ENCODE measurements at regions not wholly inside any gene's neighbourhood (a gene's known extent, or its start where the extent isn't known, plus 50 kb on each side); places are given as distances from the start of the nearest gene placed in this dataset.

DNA sequence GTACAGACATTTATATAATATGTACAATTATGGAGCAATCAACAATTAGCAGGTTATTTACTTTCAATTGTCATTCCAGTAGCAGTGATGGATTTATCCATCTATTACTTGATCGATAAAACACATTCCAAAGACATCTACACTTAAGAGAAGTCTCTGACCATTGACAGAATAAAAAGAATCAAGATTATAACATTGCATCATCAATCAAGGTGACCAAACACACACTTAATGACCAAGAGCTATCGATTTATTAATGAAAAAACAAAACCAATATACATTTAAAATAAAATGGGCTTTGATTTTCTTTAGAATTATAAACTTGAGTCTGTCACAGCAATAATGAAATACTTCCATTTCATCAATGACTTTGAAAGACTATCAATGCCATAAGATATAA is 170.2 kb upstream of the CDKN3 start:
- H3K4me1 ChIP-seq (ENCODE audit: control insufficient read depth, insufficient read depth, low read length), result no peaks in the 10 kb centered on the region

More for the DNA sequence above, 170.2 kb upstream of the CDKN3 start:
- Histone ChIP-seq H2BK120ac (ENCODE audit: low read depth, low read length) (no peak overlapping the region), H4K5ac (ENCODE audit: low read depth, low read length) (no peak overlapping the region), H3K79me1 (ENCODE audit: low read depth in 1 of 2, low read length in 2 of 2) (no peaks in the 10 kb centered on the region), H3K56ac (ENCODE audit: extremely low read depth, insufficient read depth, low read length) (no peak overlapping the region), H3K9me3 (ENCODE audit: control insufficient read depth, insufficient read depth, low read length) (no peaks in the 10 kb centered on the region), H3K9me1 (ENCODE audit: insufficient read depth, low read length) (no peaks in the 10 kb centered on the region), H3K4me3 (ENCODE audit: insufficient read depth, low read depth, low read length) (no peak overlapping the region), H4K20me1 (ENCODE audit: insufficient read depth, low read length) (no peaks in the 10 kb centered on the region), H2BK5ac (ENCODE audit: low read depth, low read length, poor library complexity, severe bottlenecking) (no peak overlapping the region), H4K91ac (ENCODE audit: insufficient read depth, low read depth, low read length) (no peak overlapping the region), H2AFZ (replicated peaks; ENCODE audit: low read length, poor library complexity) (no peak overlapping the region), H4K8ac (ENCODE audit: low read depth in 2 of 2, low read length in 2 of 2) (no peak overlapping the region), H3K18ac (ENCODE audit: low read depth, low read length) (no peak overlapping the region), H3K27ac (ENCODE audit: insufficient read depth, low read length) (no peak overlapping the region), H3K23ac (ENCODE audit: low read depth, low read length) (no peak overlapping the region), H3K14ac (replicated peaks; ENCODE audit: low read depth, low read length) (no peak overlapping the region), H3K36me3 (ENCODE audit: control insufficient read depth, insufficient read depth, low read length) (no peaks in the 10 kb centered on the region), H3K27me3 (ENCODE audit: control insufficient read depth, insufficient read depth, low read length) (peaks cover 17% of the 10 kb centered on the region), H2AK5ac (ENCODE audit: low read depth, low read length) (no peak overlapping the region), H2BK15ac (ENCODE audit: low read depth, low read length) (no peak overlapping the region), H3K4ac (ENCODE audit: low read depth, low read length) (no peak overlapping the region), H3K4me2 (ENCODE audit: low read depth, low read length) (no peak overlapping the region), H3K9ac (ENCODE audit: low read depth, low read length) (no peak overlapping the region), H2BK20ac (ENCODE audit: low read depth, low read length) (no peak overlapping the region), H2AK9ac (replicated peaks; ENCODE audit: low read depth, low read length, poor library complexity) (no peak overlapping the region)
- dilution Hi-C loops (cut with HindIII; ENCODE audit: low sequenced_read_pairs, unreplicated experiment) (no loop called here), intact Hi-C loops (cut with micrococcal nuclease) (no loop called here), in situ Hi-C loops (cut with MboI; ENCODE audit: low sequenced_read_pairs) (no loop called here)
- CTCF ChIA-PET, result no interaction called here
- POLR2A ChIA-PET (ENCODE audit: unreplicated experiment), result no interaction called here
- ATAC-seq (ENCODE audit: low read depth) (no peak), DNase-seq (no peak)
- no TSS peak for BruUV-seq (replicated peaks)
- TF ChIP-seq CEBPB (IDR thresholded peaks at IDR 0.05; ENCODE audit: low read depth, low read length), result peak; percentile 57
- TF ChIP-seq FOS (IDR thresholded peaks at IDR 0.05; ENCODE audit: low read depth, low read length), result no peak
- WGBS, 2 experiments (ENCODE audit: extremely low coverage in 2 of 2, insufficient read length in 1 of 2), result no CpG with 5 or more reads among the region's 2 CpGs
